ENCODE measurements at regions not wholly inside any gene's neighbourhood (a gene's known extent, or its start where the extent isn't known, plus 50 kb on each side); places are given as distances from the start of the nearest gene placed in this dataset.
"Not testable (repeated sequence)": the region's sequence is repeated elsewhere in the genome, so short reads cannot be mapped to it uniquely, and the experiment has no call there.

DNA sequence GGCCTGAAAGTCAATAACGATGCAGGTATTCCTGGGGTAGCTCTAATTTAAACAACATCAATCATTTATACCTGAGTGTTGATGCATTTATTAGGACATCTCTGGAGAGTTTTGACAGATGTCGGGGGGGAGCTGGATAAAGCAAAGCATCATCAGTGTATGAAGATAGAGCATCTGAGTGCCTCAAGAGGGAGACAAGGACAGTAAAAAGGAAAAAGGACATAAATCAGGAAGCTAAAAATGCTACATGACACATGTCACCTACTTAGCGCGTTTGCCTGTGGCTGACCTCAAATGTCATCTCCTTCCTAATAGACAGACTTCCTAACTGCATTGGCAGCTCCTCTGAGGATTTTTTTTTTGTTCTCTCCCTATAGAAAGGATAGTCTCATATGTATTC is 259.5 kb upstream of the PKP2 start:
- TF ChIP-seq, protein P1, sequence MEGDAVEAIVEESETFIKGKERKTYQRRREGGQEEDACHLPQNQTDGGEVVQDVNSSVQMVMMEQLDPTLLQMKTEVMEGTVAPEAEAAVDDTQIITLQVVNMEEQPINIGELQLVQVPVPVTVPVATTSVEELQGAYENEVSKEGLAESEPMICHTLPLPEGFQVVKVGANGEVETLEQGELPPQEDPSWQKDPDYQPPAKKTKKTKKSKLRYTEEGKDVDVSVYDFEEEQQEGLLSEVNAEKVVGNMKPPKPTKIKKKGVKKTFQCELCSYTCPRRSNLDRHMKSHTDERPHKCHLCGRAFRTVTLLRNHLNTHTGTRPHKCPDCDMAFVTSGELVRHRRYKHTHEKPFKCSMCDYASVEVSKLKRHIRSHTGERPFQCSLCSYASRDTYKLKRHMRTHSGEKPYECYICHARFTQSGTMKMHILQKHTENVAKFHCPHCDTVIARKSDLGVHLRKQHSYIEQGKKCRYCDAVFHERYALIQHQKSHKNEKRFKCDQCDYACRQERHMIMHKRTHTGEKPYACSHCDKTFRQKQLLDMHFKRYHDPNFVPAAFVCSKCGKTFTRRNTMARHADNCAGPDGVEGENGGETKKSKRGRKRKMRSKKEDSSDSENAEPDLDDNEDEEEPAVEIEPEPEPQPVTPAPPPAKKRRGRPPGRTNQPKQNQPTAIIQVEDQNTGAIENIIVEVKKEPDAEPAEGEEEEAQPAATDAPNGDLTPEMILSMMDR (IDR thresholded peaks at IDR 0.05) = no peak
- TF ChIP-seq EZH2 (IDR thresholded peaks at IDR 0.05) (no peak), EZH2phosphoT487 (IDR thresholded peaks at IDR 0.05) (no peak)
- no peak overlapping the region for H3K4me3 ChIP-seq
- no peak overlapping the region for H3K9ac ChIP-seq
- no peak overlapping the region for H3K4me3 Mint-ChIP-seq
- no peak overlapping the region for H3K27ac Mint-ChIP-seq
- no peak overlapping the region for H3K4me2 ChIP-seq
- no peak for DNase-seq (ENCODE audit: low spot score)
- no peaks in the 10 kb centered on the region for H3F3A ChIP-seq (ENCODE audit: low read depth)
- H2AFZ ChIP-seq (replicated peaks) = no peak overlapping the region
- peaks cover 3% of the 10 kb centered on the region for H3K9me3 ChIP-seq (ENCODE audit: low read depth)
- no peaks in the 10 kb centered on the region for H3K79me2 ChIP-seq (ENCODE audit: low read depth)
- no peak overlapping the region for H3K27ac ChIP-seq
- H3K27me3 Mint-ChIP-seq (ENCODE audit: insufficient read depth, low read depth) = peaks cover 2% of the 10 kb centered on the region
- H3K4me1 ChIP-seq = no peaks in the 10 kb centered on the region
- no peaks in the 10 kb centered on the region for H3K27me3 ChIP-seq
- H4K20me1 ChIP-seq (ENCODE audit: low read depth) = no peaks in the 10 kb centered on the region
- H3K9me3 Mint-ChIP-seq = peaks cover 12% of the 10 kb centered on the region
- no peaks in the 10 kb centered on the region for H3K4me1 Mint-ChIP-seq
- H3K36me3 Mint-ChIP-seq = no peaks in the 10 kb centered on the region
- H3K36me3 ChIP-seq = no peaks in the 10 kb centered on the region

DNA sequence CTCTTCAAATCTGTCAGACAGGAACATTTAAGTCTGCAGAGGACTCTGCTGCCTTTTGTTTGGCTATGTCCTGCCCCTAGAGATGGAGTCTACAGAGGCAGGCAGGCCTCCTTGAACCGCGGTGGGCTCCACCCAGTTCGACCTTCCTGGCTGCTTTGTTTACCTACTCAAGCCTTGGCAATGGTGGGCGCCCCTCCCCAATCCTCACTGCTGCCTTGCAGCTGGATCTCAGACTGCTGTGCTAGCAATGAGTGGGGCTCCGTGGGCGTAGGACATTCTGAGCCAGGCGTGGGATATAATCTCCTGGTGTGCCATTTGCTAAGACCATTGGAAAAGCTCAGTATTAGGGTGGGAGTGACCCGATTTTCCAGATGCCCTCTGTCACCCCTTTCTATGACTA is 250.7 kb upstream of the PKP2 start:
- not testable (repeated sequence) for H2AFZ ChIP-seq (replicated peaks); H3K9ac ChIP-seq; H3F3A ChIP-seq (ENCODE audit: low read depth); H3K27ac ChIP-seq; H3K36me3 ChIP-seq; H3K27ac Mint-ChIP-seq; H3K4me2 ChIP-seq; H3K9me3 Mint-ChIP-seq; DNase-seq (ENCODE audit: low spot score); H3K27me3 Mint-ChIP-seq (ENCODE audit: insufficient read depth, low read depth); H3K4me1 Mint-ChIP-seq; H3K27me3 ChIP-seq; H3K9me3 ChIP-seq (ENCODE audit: low read depth); H3K4me3 Mint-ChIP-seq; H3K4me3 ChIP-seq; H3K36me3 Mint-ChIP-seq; H4K20me1 ChIP-seq (ENCODE audit: low read depth); H3K4me1 ChIP-seq; H3K79me2 ChIP-seq (ENCODE audit: low read depth)

DNA sequence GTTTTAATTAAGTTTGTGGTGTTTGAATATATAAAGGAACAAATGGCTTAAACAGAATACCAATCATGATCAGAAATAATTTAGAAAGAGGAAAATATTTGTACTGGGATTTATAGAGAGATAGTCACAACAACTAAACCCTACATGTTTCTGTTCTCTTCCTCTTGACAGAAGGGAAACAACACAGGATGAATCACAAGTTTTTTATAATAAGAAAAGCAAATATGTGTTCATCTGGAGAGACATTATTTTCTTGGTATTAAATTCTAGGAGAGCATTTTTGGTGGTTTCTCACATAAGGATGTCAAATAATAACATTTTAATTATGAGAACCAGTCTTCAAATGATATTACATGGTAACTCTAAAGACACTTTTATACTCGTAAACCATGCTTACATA is 232.9 kb upstream of the PKP2 start:
- H4K20me1 ChIP-seq (ENCODE audit: low read depth) = no peaks in the 10 kb centered on the region
- no peak overlapping the region for H3K27ac ChIP-seq
- H3F3A ChIP-seq (ENCODE audit: low read depth) = no peaks in the 10 kb centered on the region
- H3K4me3 Mint-ChIP-seq = no peak overlapping the region
- H3K4me1 ChIP-seq = no peaks in the 10 kb centered on the region
- H3K27me3 Mint-ChIP-seq (ENCODE audit: insufficient read depth, low read depth) = no peaks in the 10 kb centered on the region
- H3K27me3 ChIP-seq = no peaks in the 10 kb centered on the region
- H3K9me3 ChIP-seq (ENCODE audit: low read depth) = no peaks in the 10 kb centered on the region
- H3K36me3 ChIP-seq = no peaks in the 10 kb centered on the region
- H3K4me2 ChIP-seq = no peak overlapping the region
- H2AFZ ChIP-seq (replicated peaks) = no peak overlapping the region
- TF ChIP-seq EZH2 (IDR thresholded peaks at IDR 0.05) (no peak), EZH2phosphoT487 (IDR thresholded peaks at IDR 0.05) (no peak)
- TF ChIP-seq, protein P1 (IDR thresholded peaks at IDR 0.05) = no peak
- no peak overlapping the region for H3K27ac Mint-ChIP-seq
- H3K9me3 Mint-ChIP-seq = no peaks in the 10 kb centered on the region
- H3K79me2 ChIP-seq (ENCODE audit: low read depth) = no peaks in the 10 kb centered on the region
- no peak for DNase-seq (ENCODE audit: low spot score)
- no peaks in the 10 kb centered on the region for H3K4me1 Mint-ChIP-seq
- no peak overlapping the region for H3K4me3 ChIP-seq
- no peaks in the 10 kb centered on the region for H3K36me3 Mint-ChIP-seq
- no peak overlapping the region for H3K9ac ChIP-seq

DNA sequence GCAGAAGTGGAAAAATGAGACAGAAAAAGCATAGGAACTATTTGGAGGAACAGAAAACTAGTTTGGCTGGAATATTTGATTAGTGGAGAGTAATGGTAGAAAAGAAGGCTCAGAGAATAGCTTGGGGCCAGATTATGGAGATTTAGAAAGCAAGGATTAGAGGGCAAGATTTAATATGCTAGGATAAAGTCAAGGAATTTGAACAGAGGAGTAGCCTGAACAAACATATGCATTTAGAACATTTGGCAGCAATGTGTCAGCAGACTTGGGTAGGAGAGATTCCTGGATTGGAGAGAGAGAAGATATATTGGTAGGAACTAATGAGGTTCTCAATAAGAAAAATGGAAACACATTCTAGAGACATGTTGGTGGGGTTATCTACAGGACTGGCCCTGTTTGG is 229.2 kb upstream of the PKP2 start:
- no peaks in the 10 kb centered on the region for H3K9me3 Mint-ChIP-seq
- Histone ChIP-seq H3K27ac (no peak overlapping the region), H3K4me1 (no peaks in the 10 kb centered on the region), H3F3A (ENCODE audit: low read depth) (no peaks in the 10 kb centered on the region), H3K27me3 (no peaks in the 10 kb centered on the region), H4K20me1 (ENCODE audit: low read depth) (no peaks in the 10 kb centered on the region), H3K9me3 (ENCODE audit: low read depth) (no peaks in the 10 kb centered on the region), H2AFZ (replicated peaks) (no peak overlapping the region), H3K4me3 (no peak overlapping the region), H3K36me3 (no peaks in the 10 kb centered on the region), H3K9ac (no peak overlapping the region), H3K4me2 (no peak overlapping the region), H3K79me2 (ENCODE audit: low read depth) (no peaks in the 10 kb centered on the region)
- no peak overlapping the region for H3K27ac Mint-ChIP-seq
- no peak for DNase-seq (ENCODE audit: low spot score)
- no peaks in the 10 kb centered on the region for H3K36me3 Mint-ChIP-seq
- H3K4me1 Mint-ChIP-seq = no peaks in the 10 kb centered on the region
- TF ChIP-seq EZH2 (IDR thresholded peaks at IDR 0.05) (no peak), EZH2phosphoT487 (IDR thresholded peaks at IDR 0.05) (no peak)
- TF ChIP-seq, protein P1 (IDR thresholded peaks at IDR 0.05) = no peak
- H3K27me3 Mint-ChIP-seq (ENCODE audit: insufficient read depth, low read depth) = no peaks in the 10 kb centered on the region
- no peak overlapping the region for H3K4me3 Mint-ChIP-seq

Measured in neural progenitor cell (in vitro differentiated cells).